Smooth muscle cell (in vitro differentiated cells): ENCODE measurements at regions not wholly inside any gene's neighbourhood (a gene's known extent, or its start where the extent isn't known, plus 50 kb on each side); places are given as distances from the start of the nearest gene placed in this dataset.
A peak's percentile ranks its signal among the peaks of the same experiment; 100 is the strongest.

Experiments
- DNase-seq: peaks from one replicate; lab custom pipeline; 2025; ENCODE audit not compliant: unreplicated experiment; lab: John Stamatoyannopoulos, UW
- H2AFZ ChIP-seq: fragments of 200-600 bp; sonication (generic); 2 replicates; pipeline ENCODE4 v1.6.0; 2016; ENCODE audit warnings: antibody characterized with exemption, low read depth, mild to moderate bottlenecking
- H3F3A ChIP-seq: fragments of 200-600 bp; sonication (generic); 2 replicates; pipeline ENCODE4 v1.6.0; 2017; ENCODE audit warnings: antibody characterized with exemption, low read depth
- H3K27ac ChIP-seq: fragments of 200-600 bp; sonication (generic); 2 replicates; pipeline ENCODE4 v1.5.1; 2016; ENCODE audit warnings: low read depth, mild to moderate bottlenecking
- H3K27me3 ChIP-seq: fragments of 200-600 bp; sonication (generic); 2 replicates; pipeline ENCODE4 v1.6.1; 2016; ENCODE audit warnings: low read depth, mild to moderate bottlenecking
- H3K36me3 ChIP-seq: fragments of 200-600 bp; sonication (generic); 2 replicates; pipeline ENCODE4 v1.5.1; 2016; ENCODE audit warnings: low read depth
- H3K4me1 ChIP-seq: fragments of 200-600 bp; sonication (generic); 2 replicates; pipeline ENCODE4 v1.5.1; 2016; ENCODE audit warnings: low read depth
- H3K4me2 ChIP-seq: fragments of 200-600 bp; sonication (generic); 2 replicates; pipeline ENCODE4 v1.6.0; 2016; ENCODE audit warnings: mild to moderate bottlenecking
- H3K4me3 ChIP-seq: fragments of 200-600 bp; sonication (generic); 2 replicates; pipeline ENCODE4 v1.5.1; 2016; ENCODE audit warnings: mild to moderate bottlenecking
- H3K79me2 ChIP-seq: fragments of 200-600 bp; sonication (generic); 2 replicates; pipeline ENCODE4 v1.6.0; 2016; ENCODE audit warnings: low read depth, mild to moderate bottlenecking
- H3K9ac ChIP-seq: fragments of 200-600 bp; sonication (generic); 2 replicates; pipeline ENCODE4 v1.6.0; 2016; ENCODE audit warnings: low read depth
- H3K9me3 ChIP-seq: fragments of 200-600 bp; sonication (generic); replicated peaks from 2 replicates; pipeline ENCODE4 v1.5.1; 2016; ENCODE audit warnings: low read depth
- H4K20me1 ChIP-seq: fragments of 200-600 bp; sonication (generic); 2 replicates; pipeline ENCODE4 v1.6.0; 2016; ENCODE audit warnings: low read depth
- WGBS: methylation state at CpG from one replicate; pipeline ENCODE4 v1.1.7; 2016; ENCODE audit warnings: low lambda C conversion rate; 5-methylcytosine and 5-hydroxymethylcytosine counted together
- TF ChIP-seq, protein P1 (sequence below): fragments of 200-600 bp; sonication (generic); IDR thresholded peaks from 2 replicates; pipeline ENCODE4 v1.5.1; 2017; ENCODE audit warnings: borderline replicate concordance, mild to moderate bottlenecking, antibody characterized with exemption; ENCODE audit not compliant: insufficient read depth, poor library complexity, severe bottlenecking

DNA sequence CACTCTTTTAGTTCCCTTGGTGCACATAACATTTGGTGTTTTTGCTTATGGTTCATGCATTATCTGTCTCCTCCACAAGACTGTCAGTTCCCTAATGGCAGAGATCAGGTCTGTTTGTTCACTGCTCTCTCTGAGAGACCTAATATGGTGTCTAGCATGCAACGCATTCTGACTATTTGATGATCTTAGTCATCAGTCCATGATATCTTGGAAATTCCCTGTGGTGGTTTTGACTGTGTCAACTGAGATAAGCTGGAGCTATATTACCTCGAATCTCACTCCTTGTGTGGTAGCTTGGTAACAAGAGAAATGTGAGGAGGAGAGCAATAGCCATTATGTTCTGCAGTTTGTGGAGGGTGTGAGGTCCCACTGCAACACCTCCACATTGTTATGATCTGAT, 229.8 kb downstream of the FRK start:
- Histone ChIP-seq H3K4me2 (peak overlapping the region; percentile 4), H3K27me3 (no peaks in the 10 kb centered on the region), H3K4me3 (no peak overlapping the region), H4K20me1 (no peaks in the 10 kb centered on the region), H3K79me2 (no peaks in the 10 kb centered on the region), H3K9ac (peak overlapping the region; percentile 2), H3K36me3 (no peaks in the 10 kb centered on the region), H2AFZ (no peak overlapping the region), H3F3A (no peaks in the 10 kb centered on the region), H3K27ac (peak overlapping the region; percentile 49), H3K9me3 (no peaks in the 10 kb centered on the region), H3K4me1 (no peaks in the 10 kb centered on the region)
- DNase-seq = no peak
- 11% methylated on average over 2 of the region's 2 CpGs for WGBS
- TF ChIP-seq, protein P1, sequence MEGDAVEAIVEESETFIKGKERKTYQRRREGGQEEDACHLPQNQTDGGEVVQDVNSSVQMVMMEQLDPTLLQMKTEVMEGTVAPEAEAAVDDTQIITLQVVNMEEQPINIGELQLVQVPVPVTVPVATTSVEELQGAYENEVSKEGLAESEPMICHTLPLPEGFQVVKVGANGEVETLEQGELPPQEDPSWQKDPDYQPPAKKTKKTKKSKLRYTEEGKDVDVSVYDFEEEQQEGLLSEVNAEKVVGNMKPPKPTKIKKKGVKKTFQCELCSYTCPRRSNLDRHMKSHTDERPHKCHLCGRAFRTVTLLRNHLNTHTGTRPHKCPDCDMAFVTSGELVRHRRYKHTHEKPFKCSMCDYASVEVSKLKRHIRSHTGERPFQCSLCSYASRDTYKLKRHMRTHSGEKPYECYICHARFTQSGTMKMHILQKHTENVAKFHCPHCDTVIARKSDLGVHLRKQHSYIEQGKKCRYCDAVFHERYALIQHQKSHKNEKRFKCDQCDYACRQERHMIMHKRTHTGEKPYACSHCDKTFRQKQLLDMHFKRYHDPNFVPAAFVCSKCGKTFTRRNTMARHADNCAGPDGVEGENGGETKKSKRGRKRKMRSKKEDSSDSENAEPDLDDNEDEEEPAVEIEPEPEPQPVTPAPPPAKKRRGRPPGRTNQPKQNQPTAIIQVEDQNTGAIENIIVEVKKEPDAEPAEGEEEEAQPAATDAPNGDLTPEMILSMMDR = no peak

DNA sequence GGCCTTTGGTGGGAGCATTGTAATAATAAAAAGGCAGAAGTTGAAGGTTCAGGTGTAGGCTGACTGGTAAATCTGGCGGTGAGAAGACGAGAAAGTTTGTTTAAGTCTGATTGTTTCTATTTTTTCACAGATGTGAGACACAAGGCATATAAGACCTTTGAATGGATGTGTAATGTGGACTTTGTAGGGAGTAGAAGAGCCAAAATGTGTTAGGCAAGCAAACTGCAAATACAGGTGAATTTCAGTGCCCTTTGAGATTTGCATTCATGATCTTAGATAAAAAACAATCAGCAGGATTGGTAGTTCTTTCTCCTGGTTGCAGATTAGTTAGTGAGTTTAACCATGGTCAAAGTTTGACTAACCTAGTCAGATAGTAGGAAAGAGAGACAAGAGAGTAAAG, 238.9 kb downstream of the FRK start:
- WGBS = 94% methylated on average over 2 of the region's 2 CpGs
- H3K9me3 ChIP-seq = no peaks in the 10 kb centered on the region
- no peaks in the 10 kb centered on the region for H3K4me1 ChIP-seq
- TF ChIP-seq, protein P1 = no peak
- H3K79me2 ChIP-seq = no peaks in the 10 kb centered on the region
- no peaks in the 10 kb centered on the region for H3K36me3 ChIP-seq
- H3K27ac ChIP-seq = no peak overlapping the region
- no peaks in the 10 kb centered on the region for H3K27me3 ChIP-seq
- H3K4me2 ChIP-seq = no peak overlapping the region
- no peaks in the 10 kb centered on the region for H4K20me1 ChIP-seq
- no peak overlapping the region for H3K4me3 ChIP-seq
- H3K9ac ChIP-seq = no peak overlapping the region
- no peak overlapping the region for H2AFZ ChIP-seq
- H3F3A ChIP-seq = no peaks in the 10 kb centered on the region
- DNase-seq = no peak

DNA sequence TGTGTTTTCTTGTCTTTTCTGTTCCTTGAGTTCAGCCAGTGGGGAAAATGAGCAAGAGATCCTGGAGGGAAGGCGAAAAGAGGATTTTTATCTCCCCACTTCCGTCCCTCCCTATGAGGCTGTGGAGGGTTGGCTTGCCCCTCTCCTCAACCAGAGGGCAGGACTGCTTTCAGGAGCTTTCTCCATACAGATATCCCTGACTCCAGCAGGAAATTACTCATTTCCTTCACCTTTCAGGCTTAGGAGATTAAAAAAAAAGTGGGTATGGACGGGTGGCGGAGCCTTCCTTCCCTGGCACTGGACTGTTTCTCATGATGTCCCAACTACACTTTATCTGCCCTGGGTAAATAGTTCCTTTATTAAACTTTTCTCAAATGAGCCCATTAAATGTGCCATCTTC, 241.2 kb downstream of the FRK start:
- Histone ChIP-seq H4K20me1 (no peaks in the 10 kb centered on the region), H3K4me2 (no peak overlapping the region), H3K4me1 (no peaks in the 10 kb centered on the region), H3K27ac (no peak overlapping the region), H3K36me3 (no peaks in the 10 kb centered on the region), H3K27me3 (no peaks in the 10 kb centered on the region), H3F3A (no peaks in the 10 kb centered on the region), H3K4me3 (no peak overlapping the region), H2AFZ (no peak overlapping the region), H3K79me2 (no peaks in the 10 kb centered on the region), H3K9me3 (no peaks in the 10 kb centered on the region), H3K9ac (no peak overlapping the region)
- TF ChIP-seq, protein P1 = no peak
- WGBS = 72% methylated on average over 4 of the region's 4 CpGs
- no peak for DNase-seq

DNA sequence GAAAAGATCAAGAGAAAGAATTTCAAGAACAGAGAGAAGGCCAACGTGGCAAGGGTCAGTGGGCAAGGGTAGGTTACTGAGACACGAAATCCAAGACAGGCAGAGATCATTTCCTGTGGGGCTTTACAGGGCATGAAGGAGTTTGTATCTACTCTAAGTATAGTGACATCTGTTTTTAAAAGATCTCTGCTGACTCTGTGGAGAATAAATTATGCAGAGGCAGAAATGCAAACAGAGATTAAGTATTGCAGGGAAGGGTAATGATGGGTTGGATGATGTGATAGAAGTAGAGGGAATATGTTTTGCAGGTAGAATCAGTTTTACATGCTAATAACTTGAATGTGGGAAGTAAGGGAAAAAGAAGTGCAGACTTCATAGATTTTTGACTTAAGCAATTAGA, 243.5 kb downstream of the FRK start:
- Histone ChIP-seq H3K36me3 (no peaks in the 10 kb centered on the region), H3K9me3 (no peaks in the 10 kb centered on the region), H4K20me1 (no peaks in the 10 kb centered on the region), H3K9ac (no peak overlapping the region), H2AFZ (peak overlapping the region; percentile 84), H3K4me2 (no peak overlapping the region), H3K27ac (peak overlapping the region; percentile 28), H3K4me1 (no peaks in the 10 kb centered on the region), H3F3A (no peaks in the 10 kb centered on the region), H3K27me3 (no peaks in the 10 kb centered on the region), H3K4me3 (no peak overlapping the region), H3K79me2 (no peaks in the 10 kb centered on the region)
- WGBS = 20% methylated on average over 2 of the region's 2 CpGs
- DNase-seq = no peak
- TF ChIP-seq, protein P1 = no peak
